Osteocyte (in vitro differentiated cells): ENCODE measurements at regions not wholly inside any gene's neighbourhood (a gene's known extent, or its start where the extent isn't known, plus 50 kb on each side); places are given as distances from the start of the nearest gene placed in this dataset.

Source experiments
- DNase-seq: peaks from one replicate; pipeline ENCODE4 v3.0.0; 2021; ENCODE audit warnings: mixed read lengths; ENCODE audit not compliant: unreplicated experiment; ENCODE audit errors: extremely low spot score
- H3K27ac Mint-ChIP-seq: one replicate; pipeline ENCODE4 v1.8.0; 2021; ENCODE audit warnings: mild to moderate bottlenecking, mixed read lengths; ENCODE audit not compliant: unreplicated experiment
- H3K27me3 Mint-ChIP-seq: one replicate; pipeline ENCODE4 v1.8.0; 2021; ENCODE audit warnings: mixed read lengths; ENCODE audit not compliant: unreplicated experiment
- H3K36me3 Mint-ChIP-seq: one replicate; pipeline ENCODE4 v1.8.0; 2021; ENCODE audit warnings: mixed read lengths; ENCODE audit not compliant: unreplicated experiment
- H3K4me1 Mint-ChIP-seq: one replicate; pipeline ENCODE4 v1.8.0; 2021; ENCODE audit warnings: mixed read lengths; ENCODE audit not compliant: unreplicated experiment
- H3K4me3 Mint-ChIP-seq: one replicate; pipeline ENCODE4 v1.8.0; 2021; ENCODE audit warnings: mild to moderate bottlenecking, moderate library complexity, mixed read lengths; ENCODE audit not compliant: unreplicated experiment
- H3K9me3 Mint-ChIP-seq: one replicate; pipeline ENCODE4 v1.8.0; 2021; ENCODE audit warnings: mixed read lengths; ENCODE audit not compliant: unreplicated experiment
- CTCF ChIP-seq: fragments of 200-600 bp; sonication (generic); IDR thresholded peaks from 2 replicates; pipeline ENCODE4 v1.5.0; 2021; ENCODE audit warnings: antibody characterized with exemption, mild to moderate bottlenecking, moderate library complexity

GRCh38 chr7:35374858-35375257, 121.0 kb upstream of the TBX20 start:
- no peak overlapping the region for H3K4me3 Mint-ChIP-seq
- H3K27me3 Mint-ChIP-seq: no peaks in the 10 kb centered on the region
- no peak for DNase-seq
- no peaks in the 10 kb centered on the region for H3K36me3 Mint-ChIP-seq
- peaks cover 4% of the 10 kb centered on the region for H3K9me3 Mint-ChIP-seq
- no peak for TF ChIP-seq CTCF
- H3K4me1 Mint-ChIP-seq: no peaks in the 10 kb centered on the region
- no peak overlapping the region for H3K27ac Mint-ChIP-seq

- no peak overlapping the region for H3K27ac Mint-ChIP-seq
- no peaks in the 10 kb centered on the region for H3K36me3 Mint-ChIP-seq
- H3K4me3 Mint-ChIP-seq: no peak overlapping the region
- no peak for TF ChIP-seq CTCF
- H3K4me1 Mint-ChIP-seq: no peaks in the 10 kb centered on the region
- peaks cover 4% of the 10 kb centered on the region for H3K9me3 Mint-ChIP-seq
- DNase-seq: peak; percentile 59
- H3K27me3 Mint-ChIP-seq: no peaks in the 10 kb centered on the region
Measured at GRCh38 chr7:35371221-35371620, 117.3 kb upstream of the TBX20 start.

- H3K36me3 Mint-ChIP-seq: no peaks in the 10 kb centered on the region
- H3K9me3 Mint-ChIP-seq: peaks cover 4% of the 10 kb centered on the region
- peak; percentile 32 for DNase-seq
- no peaks in the 10 kb centered on the region for H3K27me3 Mint-ChIP-seq
- no peaks in the 10 kb centered on the region for H3K4me1 Mint-ChIP-seq
- H3K4me3 Mint-ChIP-seq: no peak overlapping the region
- no peak for TF ChIP-seq CTCF
- no peak overlapping the region for H3K27ac Mint-ChIP-seq
Measured at GRCh38 chr7:35370687-35371086, 116.8 kb upstream of the TBX20 start.

GRCh38 chr7:35366167-35367155, 112.6 kb upstream of the TBX20 start:
- peak; percentile 79 for DNase-seq
- Mint-ChIP-seq H3K4me1 (no peaks in the 10 kb centered on the region), H3K27ac (no peak overlapping the region), H3K27me3 (no peaks in the 10 kb centered on the region), H3K9me3 (no peaks in the 10 kb centered on the region), H3K4me3 (no peak overlapping the region), H3K36me3 (no peaks in the 10 kb centered on the region)
- no peak for TF ChIP-seq CTCF

- Mint-ChIP-seq H3K27me3 (no peaks in the 10 kb centered on the region), H3K4me3 (no peak overlapping the region), H3K27ac (no peak overlapping the region), H3K4me1 (no peaks in the 10 kb centered on the region), H3K9me3 (no peaks in the 10 kb centered on the region), H3K36me3 (no peaks in the 10 kb centered on the region)
- no peak for DNase-seq
- TF ChIP-seq CTCF: no peak
Measured at GRCh38 chr7:35365523-35365922, 111.6 kb upstream of the TBX20 start.
